ENCODE measurements at regions not wholly inside any gene's neighbourhood (a gene's known extent, or its start where the extent isn't known, plus 50 kb on each side); places are given as distances from the start of the nearest gene placed in this dataset.

DNA sequence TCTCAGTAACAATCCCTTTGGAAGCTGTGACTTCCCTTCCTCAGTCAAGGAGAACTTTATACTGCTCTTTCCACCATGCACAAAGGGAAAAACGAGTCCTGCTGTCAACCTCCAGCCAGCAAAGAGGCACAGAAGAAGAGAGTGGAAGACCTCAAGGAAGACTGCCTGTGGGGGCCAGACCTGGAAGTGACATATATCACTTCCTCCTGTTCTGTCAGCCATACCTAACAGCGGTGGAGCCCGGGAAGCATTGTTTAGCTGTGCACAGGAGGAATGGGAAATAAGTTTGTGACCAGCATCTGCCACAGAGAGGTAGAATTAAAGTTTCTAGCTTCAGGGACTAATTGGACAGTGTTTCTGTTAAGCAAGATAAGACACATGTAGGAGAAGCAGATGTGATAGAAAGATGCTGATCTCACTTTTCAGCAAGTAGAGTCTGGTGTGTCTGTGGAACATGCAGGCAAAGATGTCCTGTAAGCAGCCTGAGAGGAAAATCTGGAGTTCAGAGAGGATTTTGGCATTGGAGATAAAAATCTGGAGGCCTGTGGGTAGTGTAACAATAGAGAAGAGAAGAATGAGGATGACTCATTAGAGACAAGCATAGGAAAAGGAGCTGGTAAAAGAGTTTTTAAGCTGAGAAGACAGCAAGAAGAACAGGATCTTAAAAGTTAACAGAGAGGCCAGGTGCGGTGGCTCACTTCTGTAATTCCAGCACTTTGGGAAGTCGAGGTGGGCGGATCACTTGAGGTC lies 141.6 kb upstream of the CPSF6 start:
- TF ChIP-seq, protein P1, sequence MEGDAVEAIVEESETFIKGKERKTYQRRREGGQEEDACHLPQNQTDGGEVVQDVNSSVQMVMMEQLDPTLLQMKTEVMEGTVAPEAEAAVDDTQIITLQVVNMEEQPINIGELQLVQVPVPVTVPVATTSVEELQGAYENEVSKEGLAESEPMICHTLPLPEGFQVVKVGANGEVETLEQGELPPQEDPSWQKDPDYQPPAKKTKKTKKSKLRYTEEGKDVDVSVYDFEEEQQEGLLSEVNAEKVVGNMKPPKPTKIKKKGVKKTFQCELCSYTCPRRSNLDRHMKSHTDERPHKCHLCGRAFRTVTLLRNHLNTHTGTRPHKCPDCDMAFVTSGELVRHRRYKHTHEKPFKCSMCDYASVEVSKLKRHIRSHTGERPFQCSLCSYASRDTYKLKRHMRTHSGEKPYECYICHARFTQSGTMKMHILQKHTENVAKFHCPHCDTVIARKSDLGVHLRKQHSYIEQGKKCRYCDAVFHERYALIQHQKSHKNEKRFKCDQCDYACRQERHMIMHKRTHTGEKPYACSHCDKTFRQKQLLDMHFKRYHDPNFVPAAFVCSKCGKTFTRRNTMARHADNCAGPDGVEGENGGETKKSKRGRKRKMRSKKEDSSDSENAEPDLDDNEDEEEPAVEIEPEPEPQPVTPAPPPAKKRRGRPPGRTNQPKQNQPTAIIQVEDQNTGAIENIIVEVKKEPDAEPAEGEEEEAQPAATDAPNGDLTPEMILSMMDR (IDR thresholded peaks at IDR 0.05 in 2 of 3, conservative IDR thresholded peaks at IDR 0.05 in 1 of 3; ENCODE audit: control insufficient read depth in 2 of 3, extremely low read depth in 1 of 3, insufficient read depth in 1 of 3, low read depth in 3 of 3, low read length in 3 of 3) = no peak
- TF ChIP-seq SRF (IDR thresholded peaks at IDR 0.05; ENCODE audit: low read depth in 2 of 2, low read length in 2 of 2) = no peak
- TF ChIP-seq NRF1 (conservative IDR thresholded peaks at IDR 0.05; ENCODE audit: low read depth, low read length) = no peak
- TF ChIP-seq ETV6 (conservative IDR thresholded peaks at IDR 0.05 in 1 of 2, IDR thresholded peaks at IDR 0.05 in 1 of 2; ENCODE audit: borderline replicate concordance in 1 of 2, low read depth in 1 of 2) = no peak
- TF ChIP-seq MXI1 (IDR thresholded peaks at IDR 0.05; ENCODE audit: low read depth, low read length) = no peak
